Nephron (organoid): ENCODE measurements at regions not wholly inside any gene's neighbourhood (a gene's known extent, or its start where the extent isn't known, plus 50 kb on each side); places are given as distances from the start of the nearest gene placed in this dataset.
"Not testable (repeated sequence)": the region's sequence is repeated elsewhere in the genome, so short reads cannot be mapped to it uniquely, and the experiment has no call there.

ENCODE experiments used
- H3K27ac Mint-ChIP-seq, 3 experiments: 2 replicates each; pipeline ENCODE4 v1.8.0; 2020; ENCODE audit warnings: mixed read lengths in 3 of 3, mild to moderate bottlenecking in 2 of 3, moderate library complexity in 1 of 3
- H3K27me3 Mint-ChIP-seq: 2 replicates; pipeline ENCODE4 v1.8.0; 2021; ENCODE audit warnings: low read depth, mild to moderate bottlenecking, moderate library complexity, mixed read lengths
- H3K36me3 Mint-ChIP-seq: 2 replicates; pipeline ENCODE4 v1.8.0; 2020; ENCODE audit warnings: low read depth, mixed read lengths
- H3K4me1 Mint-ChIP-seq: 2 replicates; pipeline ENCODE4 v1.8.0; 2020; ENCODE audit warnings: mixed read lengths
- H3K4me3 Mint-ChIP-seq, 3 experiments: 2 replicates each; pipeline ENCODE4 v1.8.0; 2020; ENCODE audit warnings: mild to moderate bottlenecking in 3 of 3, mixed read lengths in 3 of 3, moderate library complexity in 2 of 3
- H3K9me3 Mint-ChIP-seq: 2 replicates; pipeline ENCODE4 v1.8.0; 2020; ENCODE audit warnings: mixed read lengths
- TF ChIP-seq, protein P1 (sequence below), 3 experiments: fragments of 200-600 bp; sonication (generic); IDR thresholded peaks; one replicate each; pipeline ENCODE4 v1.5.0; 2021; ENCODE audit warnings: antibody characterized with exemption in 3 of 3; ENCODE audit not compliant: unreplicated experiment in 3 of 3

DNA sequence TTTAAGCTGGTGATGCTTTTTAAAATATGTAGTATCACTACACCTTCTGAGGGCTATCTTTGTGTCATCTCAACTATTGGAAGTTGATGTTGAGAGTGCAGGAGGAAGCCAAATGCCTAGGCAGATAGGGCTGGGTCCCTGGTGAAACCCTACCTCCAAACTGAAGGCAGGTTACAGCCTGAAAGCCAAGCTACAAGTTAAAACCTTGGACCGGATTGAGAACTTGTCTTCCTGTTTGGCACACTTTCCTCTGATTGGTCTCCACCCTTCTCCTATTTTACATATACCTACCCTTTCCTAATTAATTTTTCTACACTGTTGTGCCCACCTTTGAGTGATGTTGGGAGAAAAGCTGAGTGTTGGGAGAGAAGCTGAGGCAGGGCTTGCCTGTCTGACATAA, 287.8 kb upstream of the CNTN5 start:
- Mint-ChIP-seq H3K27me3 (no peaks in the 10 kb centered on the region), H3K36me3 (no peaks in the 10 kb centered on the region), H3K27ac (no peak overlapping the region), H3K9me3 (peaks cover 13% of the 10 kb centered on the region), H3K4me3 (no peak overlapping the region), H3K4me1 (peaks cover 5% of the 10 kb centered on the region)
- TF ChIP-seq, protein P1, sequence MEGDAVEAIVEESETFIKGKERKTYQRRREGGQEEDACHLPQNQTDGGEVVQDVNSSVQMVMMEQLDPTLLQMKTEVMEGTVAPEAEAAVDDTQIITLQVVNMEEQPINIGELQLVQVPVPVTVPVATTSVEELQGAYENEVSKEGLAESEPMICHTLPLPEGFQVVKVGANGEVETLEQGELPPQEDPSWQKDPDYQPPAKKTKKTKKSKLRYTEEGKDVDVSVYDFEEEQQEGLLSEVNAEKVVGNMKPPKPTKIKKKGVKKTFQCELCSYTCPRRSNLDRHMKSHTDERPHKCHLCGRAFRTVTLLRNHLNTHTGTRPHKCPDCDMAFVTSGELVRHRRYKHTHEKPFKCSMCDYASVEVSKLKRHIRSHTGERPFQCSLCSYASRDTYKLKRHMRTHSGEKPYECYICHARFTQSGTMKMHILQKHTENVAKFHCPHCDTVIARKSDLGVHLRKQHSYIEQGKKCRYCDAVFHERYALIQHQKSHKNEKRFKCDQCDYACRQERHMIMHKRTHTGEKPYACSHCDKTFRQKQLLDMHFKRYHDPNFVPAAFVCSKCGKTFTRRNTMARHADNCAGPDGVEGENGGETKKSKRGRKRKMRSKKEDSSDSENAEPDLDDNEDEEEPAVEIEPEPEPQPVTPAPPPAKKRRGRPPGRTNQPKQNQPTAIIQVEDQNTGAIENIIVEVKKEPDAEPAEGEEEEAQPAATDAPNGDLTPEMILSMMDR (IDR thresholded peaks at IDR 0.05; ENCODE audit: unreplicated experiment in 3 of 3): no peak

DNA sequence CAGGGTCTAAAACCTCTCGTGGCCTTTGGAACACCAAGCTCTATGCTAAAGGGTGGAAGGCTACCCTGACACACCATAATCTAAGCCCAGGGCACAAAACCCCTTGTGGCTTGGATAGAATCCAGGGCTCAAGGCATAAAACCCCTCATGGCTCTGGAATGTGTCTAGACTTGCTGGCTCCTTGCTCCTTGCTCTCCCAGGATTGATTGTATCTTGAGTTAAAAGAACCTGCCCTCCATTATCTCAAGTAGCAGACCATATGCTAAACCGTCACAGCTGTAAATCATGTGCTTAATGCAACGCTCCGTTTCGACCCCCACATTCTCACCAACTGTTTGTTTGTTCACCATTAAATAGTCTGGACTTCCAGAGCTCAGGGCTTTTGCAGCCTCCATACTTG, 287.4 kb upstream of the CNTN5 start:
- H3K9me3 Mint-ChIP-seq, H3K4me1 Mint-ChIP-seq, H3K27ac Mint-ChIP-seq, H3K4me3 Mint-ChIP-seq, H3K27me3 Mint-ChIP-seq, H3K36me3 Mint-ChIP-seq: not testable (repeated sequence)

DNA sequence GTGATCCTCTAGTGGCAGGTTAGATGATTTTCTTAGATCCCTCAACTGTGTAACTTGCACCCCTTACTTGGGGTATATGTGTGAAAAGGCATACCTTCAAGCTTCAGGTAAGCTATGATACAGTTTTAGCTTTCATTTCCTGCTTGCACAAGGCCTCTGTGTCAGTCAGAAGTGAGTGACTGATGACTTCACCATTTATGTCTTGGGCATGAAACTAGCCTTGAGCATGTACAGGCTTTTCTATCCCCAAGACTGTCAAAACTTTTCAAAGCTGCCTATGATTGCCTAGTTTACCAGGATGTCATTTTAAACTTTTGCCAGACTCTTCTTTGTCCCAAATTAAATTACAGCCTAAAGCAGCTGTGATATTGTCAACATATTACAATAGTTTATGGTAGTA, 286.1 kb upstream of the CNTN5 start:
- peaks cover 5% of the 10 kb centered on the region for H3K9me3 Mint-ChIP-seq
- no peak overlapping the region for H3K4me3 Mint-ChIP-seq
- no peaks in the 10 kb centered on the region for H3K36me3 Mint-ChIP-seq
- TF ChIP-seq, protein P1 (IDR thresholded peaks at IDR 0.05; ENCODE audit: unreplicated experiment in 3 of 3): no peak
- H3K27me3 Mint-ChIP-seq: no peaks in the 10 kb centered on the region
- peaks cover 5% of the 10 kb centered on the region for H3K4me1 Mint-ChIP-seq
- H3K27ac Mint-ChIP-seq: no peak overlapping the region

DNA sequence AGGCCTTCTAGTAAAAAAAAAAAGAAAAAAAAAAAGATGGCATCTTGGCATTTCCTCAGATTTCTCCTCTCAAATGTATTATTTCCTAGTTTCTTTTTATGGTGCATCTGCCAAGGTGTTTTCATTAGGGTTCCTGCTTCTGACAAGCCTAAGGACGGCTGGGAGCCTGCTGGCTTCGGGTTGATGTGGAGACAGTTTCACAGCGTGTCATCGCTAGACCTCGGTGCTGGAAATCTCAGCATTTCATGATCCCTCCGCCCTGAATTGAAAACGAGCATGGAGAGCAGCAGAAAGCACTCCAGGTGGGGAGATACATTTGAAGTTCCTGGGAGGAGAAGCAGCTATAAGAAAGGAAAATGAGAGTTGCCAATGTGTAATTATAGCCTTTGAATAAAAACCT, 283.9 kb upstream of the CNTN5 start:
- no peaks in the 10 kb centered on the region for H3K36me3 Mint-ChIP-seq
- no peak overlapping the region for H3K4me3 Mint-ChIP-seq
- TF ChIP-seq, protein P1 (IDR thresholded peaks at IDR 0.05; ENCODE audit: unreplicated experiment in 3 of 3): no peak
- peaks cover 12% of the 10 kb centered on the region for H3K4me1 Mint-ChIP-seq
- no peaks in the 10 kb centered on the region for H3K27me3 Mint-ChIP-seq
- H3K9me3 Mint-ChIP-seq: peaks cover 5% of the 10 kb centered on the region
- H3K27ac Mint-ChIP-seq: no peak overlapping the region

DNA sequence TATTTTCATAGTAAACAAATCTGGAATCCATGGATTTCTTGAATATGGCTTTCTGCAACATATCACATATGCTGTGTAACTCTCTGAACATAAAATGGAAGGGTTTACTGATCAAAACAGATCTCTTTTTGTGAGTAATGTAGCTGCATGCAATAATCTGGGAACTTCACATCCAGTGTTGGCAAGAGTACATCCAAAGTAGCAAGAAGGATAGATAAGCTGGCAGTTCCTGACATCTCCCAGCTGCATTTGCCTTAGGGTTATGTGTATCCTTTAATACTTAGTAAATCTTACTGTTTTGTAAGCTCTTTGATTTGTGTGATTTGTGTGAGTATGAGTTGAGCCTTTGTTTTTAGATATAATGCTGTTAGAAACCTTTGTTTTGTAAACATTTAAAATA, 280.4 kb upstream of the CNTN5 start:
- Mint-ChIP-seq H3K4me3 (no peak overlapping the region), H3K36me3 (no peaks in the 10 kb centered on the region), H3K4me1 (peaks cover 7% of the 10 kb centered on the region), H3K27ac (peak overlapping the region in 2 of 3 experiments; percentile 36 to 57), H3K27me3 (no peaks in the 10 kb centered on the region), H3K9me3 (no peaks in the 10 kb centered on the region)
- TF ChIP-seq, protein P1 (IDR thresholded peaks at IDR 0.05; ENCODE audit: unreplicated experiment in 3 of 3): no peak

DNA sequence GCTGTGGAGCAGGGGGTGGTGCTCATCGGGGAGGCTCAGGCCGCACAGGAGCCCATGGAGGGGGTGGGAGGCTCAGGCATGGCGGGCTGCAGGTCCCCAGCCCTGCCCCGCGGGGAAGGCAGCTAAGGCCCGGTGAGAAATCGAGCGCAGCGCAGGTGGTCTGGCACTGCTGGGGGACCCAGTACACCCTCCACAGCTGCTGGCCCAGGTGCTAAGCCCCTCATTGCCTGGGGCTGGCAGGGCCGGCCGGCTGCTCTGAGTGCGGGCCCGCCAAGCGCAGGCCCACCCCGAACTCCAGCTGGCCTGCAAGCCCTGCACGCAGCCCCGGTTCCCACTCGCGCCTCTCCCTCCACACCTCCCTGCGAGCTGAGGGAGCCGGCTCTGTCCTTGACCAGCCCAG, 257.3 kb upstream of the CNTN5 start:
- H3K4me1 Mint-ChIP-seq, H3K27me3 Mint-ChIP-seq, H3K36me3 Mint-ChIP-seq, H3K27ac Mint-ChIP-seq, H3K4me3 Mint-ChIP-seq: not testable (repeated sequence)
- peaks cover 28% of the 10 kb centered on the region for H3K9me3 Mint-ChIP-seq

DNA sequence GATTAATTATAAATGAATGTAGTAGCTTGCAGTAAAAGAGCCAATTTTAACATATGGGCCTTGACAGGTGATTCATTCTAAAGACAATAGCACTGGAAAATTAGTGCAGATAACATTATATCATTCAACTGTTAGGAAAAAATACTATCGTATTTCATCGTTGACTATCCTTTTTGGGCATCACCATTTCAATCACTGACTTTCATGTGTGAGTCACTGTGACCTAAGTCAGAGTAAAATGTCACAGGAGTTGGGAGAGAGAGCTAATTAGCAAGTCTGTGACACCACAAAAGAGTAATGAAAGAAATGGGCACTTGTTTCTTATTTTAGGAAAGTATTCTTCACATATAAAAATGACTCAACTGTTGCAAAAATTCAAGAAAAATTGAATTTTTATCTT, 253.8 kb upstream of the CNTN5 start:
- Mint-ChIP-seq H3K9me3 (peaks cover 29% of the 10 kb centered on the region), H3K4me3 (no peak overlapping the region), H3K27me3 (no peaks in the 10 kb centered on the region), H3K4me1 (no peaks in the 10 kb centered on the region), H3K27ac (no peak overlapping the region), H3K36me3 (no peaks in the 10 kb centered on the region)
- TF ChIP-seq, protein P1 (IDR thresholded peaks at IDR 0.05; ENCODE audit: unreplicated experiment in 3 of 3): no peak

DNA sequence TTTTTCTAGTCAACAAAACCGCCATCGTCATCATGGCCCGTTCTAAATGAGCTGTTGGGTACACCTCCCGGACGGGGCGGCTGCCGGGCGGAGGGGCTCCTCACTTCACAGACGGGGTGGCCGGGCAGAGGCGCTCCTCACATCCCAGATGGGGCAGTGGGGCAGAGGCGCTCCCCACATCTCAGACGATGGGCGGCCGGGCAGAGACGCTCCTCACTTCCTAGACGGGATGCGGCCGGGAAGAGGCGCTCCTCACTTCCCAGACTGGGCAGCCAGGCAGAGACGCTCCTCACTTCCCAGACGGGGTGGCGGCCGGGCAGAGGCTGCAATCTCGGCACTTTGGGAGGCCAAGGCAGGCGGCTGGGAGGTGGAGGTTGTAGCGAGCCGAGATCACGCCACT, 250.7 kb upstream of the CNTN5 start:
- not testable (repeated sequence) for H3K27ac Mint-ChIP-seq, H3K4me1 Mint-ChIP-seq, H3K36me3 Mint-ChIP-seq, H3K4me3 Mint-ChIP-seq, H3K27me3 Mint-ChIP-seq
- peaks cover 21% of the 10 kb centered on the region for H3K9me3 Mint-ChIP-seq
